ENCODE measurements at regions not wholly inside any gene's neighbourhood (a gene's known extent, or its start where the extent isn't known, plus 50 kb on each side); places are given as distances from the start of the nearest gene placed in this dataset.

- Histone ChIP-seq H3K4me3 (ENCODE audit: low read length) (no peak overlapping the region), H3K9ac (ENCODE audit: low read length) (no peak overlapping the region), H3K27me3 (replicated peaks; ENCODE audit: control insufficient read depth, insufficient read depth, low read length) (no peaks in the 10 kb centered on the region), H3K4me1 (ENCODE audit: control insufficient read depth, insufficient read depth, low read length) (no peaks in the 10 kb centered on the region), H3K9me3 (ENCODE audit: control insufficient read depth, low read length) (peaks cover 1% of the 10 kb centered on the region), H3K36me3 (ENCODE audit: control insufficient read depth, insufficient read depth, low read length, severe bottlenecking) (no peaks in the 10 kb centered on the region)
- no peak for DNase-seq (ENCODE audit: low read depth)
These were observed 180.5 kb upstream of the SLC10A2 start for GRCh38 chr13:103246581-103247200.

- peaks cover 3% of the 10 kb centered on the region for H3K9me3 ChIP-seq (ENCODE audit: control insufficient read depth, low read length)
These were observed 177.3 kb upstream of the SLC10A2 start for GRCh38 chr13:103243495-103243894.

GRCh38 chr13:103238441-103238840 is 172.2 kb upstream of the SLC10A2 start:
- Histone ChIP-seq H3K9ac (ENCODE audit: low read length) (no peak overlapping the region), H3K4me1 (ENCODE audit: control insufficient read depth, insufficient read depth, low read length) (no peaks in the 10 kb centered on the region), H3K9me3 (ENCODE audit: control insufficient read depth, low read length) (peaks cover 3% of the 10 kb centered on the region), H3K27me3 (replicated peaks; ENCODE audit: control insufficient read depth, insufficient read depth, low read length) (no peaks in the 10 kb centered on the region), H3K4me3 (ENCODE audit: low read length) (no peak overlapping the region), H3K36me3 (ENCODE audit: control insufficient read depth, insufficient read depth, low read length, severe bottlenecking) (no peaks in the 10 kb centered on the region)
- DNase-seq (ENCODE audit: low read depth): no peak

More at GRCh38 chr13:103243495-103243894, 177.3 kb upstream of the SLC10A2 start:
- no peak overlapping the region for H3K9ac ChIP-seq (ENCODE audit: low read length)
- H3K4me1 ChIP-seq (ENCODE audit: control insufficient read depth, insufficient read depth, low read length): no peaks in the 10 kb centered on the region
- no peak overlapping the region for H3K4me3 ChIP-seq (ENCODE audit: low read length)
- no peaks in the 10 kb centered on the region for H3K36me3 ChIP-seq (ENCODE audit: control insufficient read depth, insufficient read depth, low read length, severe bottlenecking)
- DNase-seq (ENCODE audit: low read depth): no peak
- no peaks in the 10 kb centered on the region for H3K27me3 ChIP-seq (replicated peaks; ENCODE audit: control insufficient read depth, insufficient read depth, low read length)

GRCh38 chr13:103236213-103236612 is 170.0 kb upstream of the SLC10A2 start:
- peak; percentile 18 for DNase-seq (ENCODE audit: low read depth)
- no peaks in the 10 kb centered on the region for H3K36me3 ChIP-seq (ENCODE audit: control insufficient read depth, insufficient read depth, low read length, severe bottlenecking)
- no peak overlapping the region for H3K4me3 ChIP-seq (ENCODE audit: low read length)
- H3K9me3 ChIP-seq (ENCODE audit: control insufficient read depth, low read length): peaks cover 4% of the 10 kb centered on the region
- no peaks in the 10 kb centered on the region for H3K27me3 ChIP-seq (replicated peaks; ENCODE audit: control insufficient read depth, insufficient read depth, low read length)
- no peak overlapping the region for H3K9ac ChIP-seq (ENCODE audit: low read length)
- H3K4me1 ChIP-seq (ENCODE audit: control insufficient read depth, insufficient read depth, low read length): no peaks in the 10 kb centered on the region

- Histone ChIP-seq H3K9me3 (ENCODE audit: control insufficient read depth, low read length) (peaks cover 4% of the 10 kb centered on the region), H3K36me3 (ENCODE audit: control insufficient read depth, insufficient read depth, low read length, severe bottlenecking) (no peaks in the 10 kb centered on the region), H3K9ac (ENCODE audit: low read length) (no peak overlapping the region), H3K4me1 (ENCODE audit: control insufficient read depth, insufficient read depth, low read length) (no peaks in the 10 kb centered on the region), H3K4me3 (ENCODE audit: low read length) (no peak overlapping the region), H3K27me3 (replicated peaks; ENCODE audit: control insufficient read depth, insufficient read depth, low read length) (no peaks in the 10 kb centered on the region)
- DNase-seq (ENCODE audit: low read depth): no peak
These were observed 163.5 kb upstream of the SLC10A2 start for GRCh38 chr13:103229674-103230073.

- DNase-seq (ENCODE audit: low read depth): no peak
- no peaks in the 10 kb centered on the region for H3K9me3 ChIP-seq (ENCODE audit: control insufficient read depth, low read length)
- H3K27me3 ChIP-seq (replicated peaks; ENCODE audit: control insufficient read depth, insufficient read depth, low read length): no peaks in the 10 kb centered on the region
- H3K4me3 ChIP-seq (ENCODE audit: low read length): no peak overlapping the region
- H3K4me1 ChIP-seq (ENCODE audit: control insufficient read depth, insufficient read depth, low read length): no peaks in the 10 kb centered on the region
- H3K9ac ChIP-seq (ENCODE audit: low read length): no peak overlapping the region
- H3K36me3 ChIP-seq (ENCODE audit: control insufficient read depth, insufficient read depth, low read length, severe bottlenecking): no peaks in the 10 kb centered on the region
These were observed 158.6 kb upstream of the SLC10A2 start for GRCh38 chr13:103224804-103225203.

GRCh38 chr13:103222683-103223082 is 156.5 kb upstream of the SLC10A2 start:
- Histone ChIP-seq H3K9me3 (ENCODE audit: control insufficient read depth, low read length) (no peaks in the 10 kb centered on the region), H3K27me3 (replicated peaks; ENCODE audit: control insufficient read depth, insufficient read depth, low read length) (no peaks in the 10 kb centered on the region), H3K9ac (ENCODE audit: low read length) (no peak overlapping the region), H3K4me3 (ENCODE audit: low read length) (no peak overlapping the region), H3K36me3 (ENCODE audit: control insufficient read depth, insufficient read depth, low read length, severe bottlenecking) (no peaks in the 10 kb centered on the region), H3K4me1 (ENCODE audit: control insufficient read depth, insufficient read depth, low read length) (no peaks in the 10 kb centered on the region)
- no peak for DNase-seq (ENCODE audit: low read depth)

- no peak for DNase-seq (ENCODE audit: low read depth)
- Histone ChIP-seq H3K27me3 (replicated peaks; ENCODE audit: control insufficient read depth, insufficient read depth, low read length) (no peaks in the 10 kb centered on the region), H3K9me3 (ENCODE audit: control insufficient read depth, low read length) (no peaks in the 10 kb centered on the region), H3K4me3 (ENCODE audit: low read length) (no peak overlapping the region), H3K9ac (ENCODE audit: low read length) (no peak overlapping the region), H3K36me3 (ENCODE audit: control insufficient read depth, insufficient read depth, low read length, severe bottlenecking) (no peaks in the 10 kb centered on the region), H3K4me1 (ENCODE audit: control insufficient read depth, insufficient read depth, low read length) (no peaks in the 10 kb centered on the region)
These were observed 152.0 kb upstream of the SLC10A2 start for GRCh38 chr13:103218253-103218652.

GRCh38 chr13:103213152-103213551 is 146.9 kb upstream of the SLC10A2 start:
- Histone ChIP-seq H3K36me3 (ENCODE audit: control insufficient read depth, insufficient read depth, low read length, severe bottlenecking) (no peaks in the 10 kb centered on the region), H3K9ac (ENCODE audit: low read length) (no peak overlapping the region), H3K4me1 (ENCODE audit: control insufficient read depth, insufficient read depth, low read length) (no peaks in the 10 kb centered on the region), H3K27me3 (replicated peaks; ENCODE audit: control insufficient read depth, insufficient read depth, low read length) (no peaks in the 10 kb centered on the region), H3K4me3 (ENCODE audit: low read length) (no peak overlapping the region), H3K9me3 (ENCODE audit: control insufficient read depth, low read length) (no peaks in the 10 kb centered on the region)
- no peak for DNase-seq (ENCODE audit: low read depth)

- no peaks in the 10 kb centered on the region for H3K27me3 ChIP-seq (replicated peaks; ENCODE audit: control insufficient read depth, insufficient read depth, low read length)
- DNase-seq (ENCODE audit: low read depth): no peak
These were observed 144.1 kb upstream of the SLC10A2 start for GRCh38 chr13:103210348-103210747.

GRCh38 chr13:103203735-103204330 is 137.6 kb upstream of the SLC10A2 start:
- Histone ChIP-seq H3K27me3 (replicated peaks; ENCODE audit: control insufficient read depth, insufficient read depth, low read length) (no peaks in the 10 kb centered on the region), H3K9ac (ENCODE audit: low read length) (no peak overlapping the region), H3K9me3 (ENCODE audit: control insufficient read depth, low read length) (peaks cover 8% of the 10 kb centered on the region), H3K4me1 (ENCODE audit: control insufficient read depth, insufficient read depth, low read length) (no peaks in the 10 kb centered on the region), H3K4me3 (ENCODE audit: low read length) (no peak overlapping the region), H3K36me3 (ENCODE audit: control insufficient read depth, insufficient read depth, low read length, severe bottlenecking) (no peaks in the 10 kb centered on the region)
- DNase-seq (ENCODE audit: low read depth): no peak

More at GRCh38 chr13:103210348-103210747, 144.1 kb upstream of the SLC10A2 start:
- Histone ChIP-seq H3K4me3 (ENCODE audit: low read length) (no peak overlapping the region), H3K4me1 (ENCODE audit: control insufficient read depth, insufficient read depth, low read length) (no peaks in the 10 kb centered on the region), H3K36me3 (ENCODE audit: control insufficient read depth, insufficient read depth, low read length, severe bottlenecking) (no peaks in the 10 kb centered on the region), H3K9me3 (ENCODE audit: control insufficient read depth, low read length) (no peaks in the 10 kb centered on the region), H3K9ac (ENCODE audit: low read length) (no peak overlapping the region)

Measured in adipocyte (in vitro differentiated cells).